Neural crest cell (in vitro differentiated cells): ENCODE measurements at regions not wholly inside any gene's neighbourhood (a gene's known extent, or its start where the extent isn't known, plus 50 kb on each side); places are given as distances from the start of the nearest gene placed in this dataset.
"Not testable (repeated sequence)": the region's sequence is repeated elsewhere in the genome, so short reads cannot be mapped to it uniquely, and the experiment has no call there.

Experiments used
- DNase-seq: peaks from one replicate; pipeline ENCODE4 v3.0.0; 2021; ENCODE audit warnings: low read depth, mixed read lengths, low spot score
- H3K27ac Mint-ChIP-seq: one replicate; pipeline ENCODE4 v1.8.0; 2021; ENCODE audit warnings: mild to moderate bottlenecking, mixed read lengths; ENCODE audit not compliant: unreplicated experiment
- H3K27me3 Mint-ChIP-seq: 2 replicates; pipeline ENCODE4 v1.8.0; 2021; ENCODE audit warnings: low read depth, mild to moderate bottlenecking, mixed read lengths
- H3K36me3 Mint-ChIP-seq: 2 replicates; pipeline ENCODE4 v1.8.0; 2021; ENCODE audit warnings: low read depth, mild to moderate bottlenecking, mixed read lengths
- H3K4me1 Mint-ChIP-seq: 2 replicates; pipeline ENCODE4 v1.8.0; 2021; ENCODE audit warnings: mixed read lengths
- H3K4me3 Mint-ChIP-seq: one replicate; pipeline ENCODE4 v1.8.0; 2021; ENCODE audit warnings: mild to moderate bottlenecking, mixed read lengths
- H3K9me3 Mint-ChIP-seq: 2 replicates; pipeline ENCODE4 v1.8.0; 2021; ENCODE audit warnings: mixed read lengths
- CTCF ChIP-seq: fragments of 200-600 bp; sonication (generic); conservative IDR thresholded peaks from 2 replicates; pipeline ENCODE4 v1.5.0; 2021; ENCODE audit warnings: antibody characterized with exemption, mild to moderate bottlenecking

GRCh38 chr6:113364766-113365165 lies 492.4 kb upstream of the MARCKS start:
- Mint-ChIP-seq H3K36me3 (no peaks in the 10 kb centered on the region), H3K9me3 (peaks cover 4% of the 10 kb centered on the region), H3K4me1 (peaks cover 30% of the 10 kb centered on the region), H3K4me3 (no peak overlapping the region), H3K27me3 (no peaks in the 10 kb centered on the region), H3K27ac (no peak overlapping the region)
- TF ChIP-seq CTCF, result no peak
- DNase-seq, result no peak

- Mint-ChIP-seq H3K9me3 (peaks cover 4% of the 10 kb centered on the region), H3K4me1 (peaks cover 26% of the 10 kb centered on the region), H3K27ac (no peak overlapping the region), H3K36me3 (no peaks in the 10 kb centered on the region), H3K4me3 (no peak overlapping the region), H3K27me3 (no peaks in the 10 kb centered on the region)
- TF ChIP-seq CTCF, result no peak
- no peak for DNase-seq
Measured at GRCh38 chr6:113365191-113365590, 492.0 kb upstream of the MARCKS start.

- no peak for DNase-seq
- peaks cover 18% of the 10 kb centered on the region for H3K4me1 Mint-ChIP-seq
- H3K27ac Mint-ChIP-seq, result no peak overlapping the region
- no peaks in the 10 kb centered on the region for H3K27me3 Mint-ChIP-seq
- TF ChIP-seq CTCF, result no peak
- no peaks in the 10 kb centered on the region for H3K36me3 Mint-ChIP-seq
- H3K9me3 Mint-ChIP-seq, result peaks cover 4% of the 10 kb centered on the region
- H3K4me3 Mint-ChIP-seq, result no peak overlapping the region
Measured at GRCh38 chr6:113366505-113366904, 490.6 kb upstream of the MARCKS start.

- TF ChIP-seq CTCF, result no peak
- H3K4me1 Mint-ChIP-seq, result peaks cover 3% of the 10 kb centered on the region
- H3K4me3 Mint-ChIP-seq, result no peak overlapping the region
- peaks cover 4% of the 10 kb centered on the region for H3K9me3 Mint-ChIP-seq
- no peak for DNase-seq
- H3K27me3 Mint-ChIP-seq, result no peaks in the 10 kb centered on the region
- no peaks in the 10 kb centered on the region for H3K36me3 Mint-ChIP-seq
- no peak overlapping the region for H3K27ac Mint-ChIP-seq
Measured at GRCh38 chr6:113370508-113371502, 486.3 kb upstream of the MARCKS start.

- H3K27ac Mint-ChIP-seq, DNase-seq, H3K36me3 Mint-ChIP-seq, H3K27me3 Mint-ChIP-seq, H3K4me3 Mint-ChIP-seq, H3K9me3 Mint-ChIP-seq: not testable (repeated sequence)
- peaks cover 19% of the 10 kb centered on the region for H3K4me1 Mint-ChIP-seq
Measured at GRCh38 chr6:113375466-113375865, 481.7 kb upstream of the MARCKS start.
